ENCODE measurements at regions not wholly inside any gene's neighbourhood (a gene's known extent, or its start where the extent isn't known, plus 50 kb on each side); places are given as distances from the start of the nearest gene placed in this dataset.
"Not testable (repeated sequence)": the region's sequence is repeated elsewhere in the genome, so short reads cannot be mapped to it uniquely, and the experiment has no call there.

GRCh38 chr22:42185915-42186439, 55.4 kb upstream of the CYP2D6 start:
- Histone ChIP-seq H3K36me3 (ENCODE audit: control insufficient read depth in 2 of 2, insufficient read depth in 2 of 2, low read length in 1 of 2) (peaks cover 7% of the 10 kb centered on the region in 2 donors), H3K27me3 (ENCODE audit: control insufficient read depth in 2 of 2, insufficient read depth in 1 of 2, low read length in 1 of 2) (no peaks in the 10 kb centered on the region), H3K4me1 (ENCODE audit: control insufficient read depth in 2 of 2, insufficient read depth in 2 of 2, low read length in 2 of 2) (peaks cover 9 to 20% of the 10 kb centered on the region in 2 donors), H3K9me3 (ENCODE audit: control insufficient read depth in 2 of 2, insufficient read depth in 1 of 2, low read length in 1 of 2) (no peaks in the 10 kb centered on the region), H3K27ac (ENCODE audit: low read depth in 1 of 2, low read length in 1 of 2) (no peak overlapping the region), H3K4me3 (ENCODE audit: low read length in 2 of 2) (no peak overlapping the region)
- no peak for DNase-seq (ENCODE audit: low read depth in 6 of 9, low spot score in 9 of 9)
- WGBS, result 97% methylated on average over 2 of the region's 2 CpGs

- Histone ChIP-seq H3K4me3 (ENCODE audit: low read length in 2 of 2) (no peak overlapping the region), H3K9me3 (ENCODE audit: control insufficient read depth in 2 of 2, insufficient read depth in 1 of 2, low read length in 1 of 2) (no peaks in the 10 kb centered on the region), H3K4me1 (ENCODE audit: control insufficient read depth in 2 of 2, insufficient read depth in 2 of 2, low read length in 2 of 2) (peaks cover 18 to 29% of the 10 kb centered on the region in 2 donors), H3K36me3 (ENCODE audit: control insufficient read depth in 2 of 2, insufficient read depth in 2 of 2, low read length in 1 of 2) (peaks cover 5 to 7% of the 10 kb centered on the region in 2 donors), H3K27ac (ENCODE audit: low read depth in 1 of 2, low read length in 1 of 2) (no peak overlapping the region), H3K27me3 (ENCODE audit: control insufficient read depth in 2 of 2, insufficient read depth in 1 of 2, low read length in 1 of 2) (no peaks in the 10 kb centered on the region)
- WGBS, result 98% methylated on average over 4 of the region's 4 CpGs
- no peak for DNase-seq (ENCODE audit: low read depth in 6 of 9, low spot score in 9 of 9)
These were observed 54.2 kb upstream of the CYP2D6 start for GRCh38 chr22:42184852-42185251.

GRCh38 chr22:42183461-42184059, 53.0 kb upstream of the CYP2D6 start:
- not testable (repeated sequence) for DNase-seq (ENCODE audit: low read depth in 6 of 9, low spot score in 9 of 9); H3K9me3 ChIP-seq (ENCODE audit: control insufficient read depth in 2 of 2, insufficient read depth in 1 of 2, low read length in 1 of 2); H3K27me3 ChIP-seq (ENCODE audit: control insufficient read depth in 2 of 2, insufficient read depth in 1 of 2, low read length in 1 of 2); H3K4me3 ChIP-seq (ENCODE audit: low read length in 2 of 2); H3K36me3 ChIP-seq (ENCODE audit: control insufficient read depth in 2 of 2, insufficient read depth in 2 of 2, low read length in 1 of 2); H3K27ac ChIP-seq (ENCODE audit: low read depth in 1 of 2, low read length in 1 of 2)
- peaks cover 23 to 33% of the 10 kb centered on the region in 2 donors for H3K4me1 ChIP-seq (ENCODE audit: control insufficient read depth in 2 of 2, insufficient read depth in 2 of 2, low read length in 2 of 2)
- WGBS, result 96% methylated on average over 11 of the region's 11 CpGs

DNA sequence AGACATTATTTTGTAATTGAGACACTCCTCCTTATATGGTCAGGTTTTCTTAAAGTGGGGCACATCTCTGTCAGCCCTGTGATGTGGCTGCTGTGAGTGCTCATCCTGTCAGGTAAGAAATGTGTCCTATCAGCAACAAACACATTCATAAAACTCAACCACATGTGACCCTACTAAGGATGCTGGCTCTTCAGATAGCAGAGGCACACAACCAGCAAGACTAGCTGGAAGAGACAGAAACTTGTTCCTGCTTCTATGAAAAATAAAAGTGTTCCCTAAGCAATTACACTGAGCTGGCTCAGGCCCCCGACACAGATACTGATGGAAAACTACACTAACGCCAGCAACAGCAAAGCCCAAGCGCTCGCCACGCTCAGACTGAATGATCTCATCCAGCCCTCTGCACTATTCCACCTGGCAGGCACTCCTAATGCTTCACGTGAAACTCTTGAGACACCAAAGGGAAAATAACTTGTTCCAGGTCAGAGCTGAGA, 49.8 kb upstream of the CYP2D6 start:
- Histone ChIP-seq H3K4me3 (ENCODE audit: low read length in 2 of 2) (no peak overlapping the region), H3K27me3 (ENCODE audit: control insufficient read depth in 2 of 2, insufficient read depth in 1 of 2, low read length in 1 of 2) (no peaks in the 10 kb centered on the region), H3K4me1 (ENCODE audit: control insufficient read depth in 2 of 2, insufficient read depth in 2 of 2, low read length in 2 of 2) (peaks cover 21 to 33% of the 10 kb centered on the region in 2 donors), H3K27ac (ENCODE audit: low read depth in 1 of 2, low read length in 1 of 2) (peak overlapping the region; percentile 64 to 69), H3K9me3 (ENCODE audit: control insufficient read depth in 2 of 2, insufficient read depth in 1 of 2, low read length in 1 of 2) (no peaks in the 10 kb centered on the region), H3K36me3 (ENCODE audit: control insufficient read depth in 2 of 2, insufficient read depth in 2 of 2, low read length in 1 of 2) (peaks cover 12 to 20% of the 10 kb centered on the region in 2 donors)
- DNase-seq (ENCODE audit: low read depth in 6 of 9, low spot score in 9 of 9), result peak; percentile 21 to 86 (median 59)
- WGBS, result 71% methylated on average over 6 of the region's 6 CpGs
